Occipital lobe (tissue), 1 donor: ENCODE measurements at regions not wholly inside any gene's neighbourhood (a gene's known extent, or its start where the extent isn't known, plus 50 kb on each side); places are given as distances from the start of the nearest gene placed in this dataset.

Experiments used
- DNase-seq: peaks from one replicate; lab custom pipeline; 2025; lab: John Stamatoyannopoulos, UW

- no peak for DNase-seq
These were observed 278.7 kb downstream of the ZNF608 start for GRCh38 chr5:124467745-124468144.

GRCh38 chr5:124466011-124466410 lies 280.4 kb downstream of the ZNF608 start:
- no peak for DNase-seq

- no peak for DNase-seq
These were observed 282.6 kb downstream of the ZNF608 start for GRCh38 chr5:124463851-124464250.

GRCh38 chr5:124462751-124463150 lies 283.7 kb downstream of the ZNF608 start:
- DNase-seq = no peak

GRCh38 chr5:124461941-124462340 lies 284.5 kb downstream of the ZNF608 start:
- no peak for DNase-seq

GRCh38 chr5:124461157-124461556 lies 285.3 kb downstream of the ZNF608 start:
- DNase-seq = no peak

- DNase-seq = no peak
These were observed 285.8 kb downstream of the ZNF608 start for GRCh38 chr5:124460642-124461041.

GRCh38 chr5:124459984-124460383 lies 286.5 kb downstream of the ZNF608 start:
- DNase-seq = no peak

- DNase-seq = no peak
These were observed 288.5 kb downstream of the ZNF608 start for GRCh38 chr5:124457901-124458300.

GRCh38 chr5:124457101-124457500 lies 289.3 kb downstream of the ZNF608 start:
- DNase-seq = no peak

GRCh38 chr5:124456249-124456648 lies 290.2 kb downstream of the ZNF608 start:
- DNase-seq = no peak

- no peak for DNase-seq
These were observed 292.4 kb downstream of the ZNF608 start for GRCh38 chr5:124454081-124454480.

GRCh38 chr5:124453221-124454051 lies 293.0 kb downstream of the ZNF608 start:
- DNase-seq = no peak

- no peak for DNase-seq
These were observed 294.0 kb downstream of the ZNF608 start for GRCh38 chr5:124452412-124452811.

- DNase-seq = no peak
These were observed 294.6 kb downstream of the ZNF608 start for GRCh38 chr5:124451721-124452383.

- DNase-seq = no peak
These were observed 300.3 kb downstream of the ZNF608 start for GRCh38 chr5:124446120-124446519.

- no peak for DNase-seq
These were observed 301.3 kb downstream of the ZNF608 start for GRCh38 chr5:124445070-124445619.

GRCh38 chr5:124444147-124444775 lies 302.2 kb downstream of the ZNF608 start:
- DNase-seq = no peak

- DNase-seq = no peak
These were observed 306.0 kb downstream of the ZNF608 start for GRCh38 chr5:124440471-124440870.

- no peak for DNase-seq
These were observed 306.8 kb downstream of the ZNF608 start for GRCh38 chr5:124439609-124440008.

GRCh38 chr5:124438903-124439281 lies 307.5 kb downstream of the ZNF608 start:
- DNase-seq = peak; percentile 10
